HG03064 (cell line): ENCODE measurements at regions not wholly inside any gene's neighbourhood (a gene's known extent, or its start where the extent isn't known, plus 50 kb on each side); places are given as distances from the start of the nearest gene placed in this dataset.

Source experiments
- ATAC-seq: cut with Tn5 transposase; IDR thresholded peaks from one replicate; pipeline ENCODE4 v1.9.1; 2021; ENCODE audit warnings: low read depth; ENCODE audit not compliant: unreplicated experiment

DNA sequence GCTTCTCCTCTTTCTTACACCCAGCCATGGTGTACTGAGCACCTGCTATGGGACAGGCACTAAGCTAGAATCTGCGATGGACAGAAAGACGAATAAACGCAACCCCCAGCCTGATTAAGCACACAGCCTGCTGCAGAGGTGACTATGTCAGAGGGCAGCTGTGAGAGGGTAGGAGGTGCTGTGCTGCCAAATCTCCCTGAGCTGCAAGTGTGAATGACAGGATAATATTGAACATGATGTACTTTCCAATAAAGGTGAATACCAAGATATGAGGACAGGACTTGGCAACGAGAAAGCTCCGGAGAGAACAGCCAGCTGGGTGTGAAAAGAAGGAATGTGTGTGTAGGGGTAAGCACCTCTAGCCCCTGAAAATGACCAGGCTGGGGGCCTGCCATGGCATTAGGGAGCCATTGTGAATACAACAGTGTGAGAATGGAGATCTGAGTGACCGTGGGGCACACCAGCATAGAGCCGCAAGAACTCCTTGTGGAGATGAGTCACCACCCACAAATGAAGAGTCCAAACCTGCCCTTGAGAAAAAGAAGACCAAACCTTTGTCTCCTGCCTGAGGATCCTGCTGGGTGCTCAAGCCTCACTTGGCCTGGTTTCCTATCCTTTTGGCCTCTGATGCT lies 83.0 kb upstream of the ATF3 start:
- no peak for ATAC-seq

DNA sequence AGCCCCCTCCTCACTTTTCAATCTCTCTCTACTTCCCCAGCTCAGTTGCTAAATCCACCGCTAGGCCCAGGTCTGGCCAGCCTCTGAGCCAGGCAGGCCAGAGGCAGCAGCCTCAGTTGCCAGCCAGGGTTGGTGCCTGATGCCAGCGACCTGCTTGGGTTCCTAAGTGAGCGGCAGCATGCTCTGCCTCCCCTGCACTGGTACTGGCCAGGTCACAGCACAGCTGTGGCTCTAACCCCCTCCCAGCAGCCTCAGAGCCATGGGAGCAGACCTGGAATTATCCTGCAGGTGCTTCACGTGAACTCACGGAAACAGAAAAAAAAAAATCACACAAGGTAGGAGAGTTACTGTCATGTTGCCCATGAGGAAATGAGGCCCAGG lies 82.5 kb upstream of the ATF3 start:
- ATAC-seq, result no peak

DNA sequence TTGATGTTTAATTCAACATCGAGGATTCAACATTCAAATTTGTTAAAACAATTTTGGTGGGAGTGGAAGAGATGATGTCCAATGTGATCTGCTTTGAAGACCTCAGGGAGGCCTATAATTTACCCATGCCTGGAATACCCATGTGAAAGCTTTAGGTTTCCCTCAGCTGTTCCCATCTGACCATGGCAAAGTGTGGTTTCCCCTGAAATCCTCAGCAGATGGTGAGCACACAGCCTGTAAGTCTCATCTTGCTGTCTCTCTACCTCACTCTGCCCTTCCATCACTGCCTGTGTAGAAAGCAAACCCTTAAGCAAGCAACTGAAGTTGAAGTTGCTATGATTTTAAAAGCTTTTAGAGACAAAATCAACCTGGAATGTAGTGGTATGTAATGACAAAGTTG lies 80.1 kb upstream of the ATF3 start:
- ATAC-seq, result no peak

DNA sequence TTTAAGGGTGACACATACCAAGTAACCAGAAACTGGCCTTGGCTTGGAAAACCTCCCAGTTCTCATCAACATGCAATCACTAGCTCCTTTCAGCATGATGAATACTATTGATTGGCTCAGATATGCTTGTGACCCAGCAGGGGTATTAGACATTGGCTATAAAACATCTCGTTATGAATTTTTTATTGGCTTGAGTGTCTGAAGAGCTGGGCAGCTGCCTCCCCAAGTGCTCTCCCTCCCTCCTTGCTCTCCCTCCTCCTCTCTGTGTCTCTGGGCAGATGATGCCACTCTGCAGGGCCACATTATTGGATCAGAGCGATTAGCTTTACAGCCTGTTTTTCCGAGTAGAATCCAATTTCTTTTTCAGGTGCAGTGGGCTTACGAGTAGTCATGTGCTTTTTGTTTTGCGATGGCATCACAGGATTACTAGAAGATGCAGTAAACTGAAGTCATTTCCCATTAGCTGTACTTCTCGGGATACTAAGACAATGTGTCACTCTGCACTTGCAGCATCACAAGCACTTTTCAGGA lies 79.3 kb upstream of the ATF3 start:
- ATAC-seq, result no peak

DNA sequence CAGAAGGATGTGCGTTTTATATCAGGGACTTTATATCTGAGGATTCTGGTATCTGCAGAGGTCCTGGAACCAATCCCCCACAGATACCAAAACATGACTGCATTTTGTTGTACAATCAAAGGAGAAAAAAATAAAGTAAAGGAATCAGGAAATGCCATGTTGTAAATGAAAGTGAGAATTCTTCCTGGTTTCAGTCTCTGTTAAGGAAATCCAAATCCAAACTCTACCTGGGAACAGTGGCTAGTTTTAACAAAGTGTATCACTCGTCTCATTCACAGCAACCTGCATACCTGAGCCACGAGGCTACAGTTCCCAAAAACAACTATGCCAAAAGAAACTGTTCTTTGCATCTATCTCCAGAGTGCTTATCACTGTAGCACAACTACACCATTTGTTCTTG lies 77.3 kb upstream of the ATF3 start:
- ATAC-seq, result no peak

DNA sequence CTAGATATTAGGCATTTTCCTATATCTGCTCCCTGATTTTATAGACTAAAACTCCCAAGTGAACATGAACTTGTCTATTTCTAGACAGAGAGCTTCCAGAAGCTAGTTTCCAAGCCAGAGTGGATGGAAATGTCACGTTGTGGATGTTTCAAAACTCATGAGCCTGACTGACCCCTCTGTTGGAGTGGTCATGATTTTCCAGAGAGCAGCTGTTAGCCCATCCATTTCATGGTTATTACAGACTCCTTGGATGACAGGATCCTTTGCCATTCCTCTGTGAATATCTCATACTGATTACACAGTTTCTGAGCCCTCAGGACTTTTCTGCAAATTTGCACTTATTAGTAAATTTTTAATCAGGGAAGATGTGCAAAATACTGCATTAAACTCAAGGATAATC lies 76.8 kb upstream of the ATF3 start:
- no peak for ATAC-seq

DNA sequence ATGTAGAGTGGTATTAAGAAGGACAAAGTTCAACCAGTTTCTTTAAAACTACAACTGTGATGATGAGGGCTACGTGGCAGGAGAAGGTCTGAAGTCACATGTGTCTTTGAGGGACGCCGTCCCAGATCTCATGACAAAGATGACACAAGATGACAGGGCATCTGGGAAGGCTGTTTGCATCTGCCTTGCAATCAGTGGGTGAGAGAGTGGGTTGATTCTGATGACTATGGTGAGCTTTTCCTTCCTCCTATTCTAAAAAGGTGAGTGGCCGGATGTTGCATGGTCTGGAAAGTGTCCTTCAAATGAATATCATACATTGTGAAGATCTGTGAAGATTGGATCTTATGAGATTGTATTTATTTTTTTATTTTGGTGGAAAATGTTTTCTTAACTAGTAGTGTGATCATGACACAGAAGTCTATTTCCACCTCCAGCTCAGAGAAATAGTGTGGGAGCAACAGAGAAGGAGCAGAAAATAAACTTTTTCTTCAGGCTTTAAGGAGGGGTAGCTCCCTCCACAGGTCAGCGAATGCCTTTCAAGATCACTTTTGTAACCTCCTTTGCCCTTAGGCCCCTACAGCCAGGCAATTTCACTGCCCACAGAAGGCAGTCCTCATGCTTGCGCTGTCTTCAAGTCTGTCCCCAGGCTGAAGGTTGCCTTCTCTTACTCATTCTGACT lies 76.0 kb upstream of the ATF3 start:
- ATAC-seq, result no peak

DNA sequence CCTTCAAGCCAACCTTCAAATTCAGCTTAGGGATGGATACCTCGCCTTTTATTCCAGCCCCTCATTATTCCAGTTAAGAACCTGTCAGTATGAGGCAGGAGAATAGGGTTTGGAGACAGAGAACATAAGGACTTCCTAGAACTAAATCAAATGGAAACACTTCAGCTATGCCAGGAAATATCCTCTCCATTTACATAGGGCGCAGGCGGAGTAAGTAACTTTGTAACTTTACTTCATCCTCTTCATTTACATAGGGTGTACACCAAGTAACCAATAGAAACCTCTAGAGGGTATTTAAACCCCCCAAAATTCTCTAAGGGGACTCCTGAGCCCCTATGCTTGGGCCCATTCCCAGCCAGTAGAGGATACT lies 75.4 kb upstream of the ATF3 start:
- no peak for ATAC-seq

DNA sequence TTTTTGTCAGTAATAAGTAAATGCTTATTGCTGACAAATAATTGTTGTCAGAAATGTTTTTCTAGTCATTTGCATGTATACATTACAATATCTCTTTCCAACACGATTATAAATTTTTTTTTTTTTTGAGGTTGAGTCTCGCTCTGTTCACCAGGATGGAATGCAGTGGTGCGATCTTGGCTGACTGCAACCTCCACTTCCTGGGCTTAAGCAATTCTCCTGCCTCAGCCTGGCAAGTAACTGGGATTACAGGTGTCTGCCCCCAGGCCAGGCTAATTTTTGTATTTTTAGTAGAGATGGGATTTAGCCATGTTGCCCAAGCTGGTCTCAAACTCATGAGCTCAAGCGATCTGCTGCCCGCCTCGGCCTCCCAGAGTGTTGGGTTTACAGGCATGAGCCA lies 72.0 kb upstream of the ATF3 start:
- no peak for ATAC-seq

DNA sequence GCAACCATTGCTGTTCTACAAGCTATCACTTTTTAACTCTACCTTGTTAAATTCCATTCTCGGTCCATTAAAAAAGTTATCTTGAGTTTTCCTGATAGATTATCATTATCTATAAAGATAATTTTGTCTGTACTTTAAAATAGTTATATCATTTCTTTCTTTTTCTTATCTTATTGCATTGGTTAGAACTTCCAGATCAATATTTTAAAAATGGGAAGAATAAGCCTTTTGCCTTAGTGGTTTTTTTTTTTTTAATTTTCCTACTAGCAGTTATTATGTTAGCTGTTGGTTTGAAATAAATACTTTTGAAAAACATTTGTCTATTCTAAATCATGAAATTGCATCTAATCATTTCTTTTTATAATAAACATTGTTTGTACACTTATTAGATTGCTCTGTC lies 71.0 kb upstream of the ATF3 start:
- no peak for ATAC-seq

DNA sequence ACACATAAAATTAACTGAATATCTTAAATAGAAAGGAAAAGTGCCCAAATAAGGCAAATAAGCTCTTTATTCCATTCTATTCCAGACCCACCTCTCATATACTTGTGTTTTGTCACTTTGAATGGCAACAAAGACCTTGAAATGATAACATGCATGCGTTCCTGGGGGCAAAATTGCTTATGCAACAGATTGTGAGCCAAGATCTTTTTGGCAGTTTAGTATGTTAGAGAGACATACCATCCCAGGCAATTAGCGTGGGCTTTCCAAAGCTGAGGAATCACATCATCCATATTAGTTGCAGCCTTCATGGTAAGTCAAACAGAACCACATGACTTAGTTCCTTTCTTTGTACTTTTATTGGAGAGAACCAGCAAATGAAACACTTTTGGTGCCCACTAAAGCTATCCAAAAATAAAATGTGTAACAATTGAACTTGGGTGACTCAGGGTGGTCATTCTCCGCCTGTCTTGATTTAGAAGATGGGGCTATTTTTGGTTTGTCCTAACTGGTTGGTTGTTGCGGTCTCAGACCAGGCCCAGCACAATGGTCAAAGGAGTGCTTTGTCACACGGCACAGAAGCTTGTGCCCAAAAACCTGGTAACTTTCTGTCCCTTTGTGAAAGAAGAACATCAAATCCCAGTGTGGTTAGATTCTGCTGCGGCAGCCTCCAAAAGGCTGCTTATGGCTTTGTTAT lies 68.7 kb upstream of the ATF3 start:
- ATAC-seq, result no peak

DNA sequence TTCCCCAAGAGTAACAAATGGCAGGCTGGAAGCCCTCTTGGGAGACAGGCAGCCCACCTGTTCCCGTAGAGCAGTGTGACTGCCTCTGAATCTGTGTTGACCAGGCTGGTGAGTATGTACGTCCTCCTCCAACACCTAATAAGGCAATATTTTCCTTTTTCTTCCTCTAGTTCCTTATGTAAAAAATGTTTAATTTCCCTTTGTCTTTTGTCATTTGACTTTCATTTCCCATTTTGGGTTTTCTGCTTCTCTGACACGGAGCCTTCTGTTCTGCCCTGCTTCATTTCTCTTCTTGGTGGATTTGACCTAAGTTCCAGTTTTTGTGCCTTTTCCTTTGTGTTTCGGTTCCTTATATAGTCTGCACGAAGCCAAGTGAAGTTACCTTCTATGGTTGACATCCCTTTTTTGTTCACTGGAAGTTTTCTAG lies 65.8 kb upstream of the ATF3 start:
- no peak for ATAC-seq

DNA sequence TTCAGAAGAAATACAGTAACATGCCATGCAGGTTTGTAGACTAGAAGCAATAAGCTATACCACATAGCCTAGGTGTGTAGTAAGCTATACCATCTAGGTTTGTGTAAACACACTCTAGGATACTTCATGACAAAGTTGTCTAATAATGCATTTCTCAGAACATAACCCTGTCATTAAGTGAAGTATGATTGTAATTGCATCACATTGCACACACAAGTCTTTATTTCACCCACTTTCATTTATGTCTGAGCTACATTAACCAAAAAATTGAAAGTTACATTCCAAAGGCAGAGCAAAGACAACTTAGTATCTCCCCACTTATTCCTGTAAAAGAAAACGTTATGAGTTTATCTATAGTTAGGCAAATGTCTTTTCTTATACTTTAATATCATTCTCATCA lies 64.5 kb upstream of the ATF3 start:
- ATAC-seq, result no peak

DNA sequence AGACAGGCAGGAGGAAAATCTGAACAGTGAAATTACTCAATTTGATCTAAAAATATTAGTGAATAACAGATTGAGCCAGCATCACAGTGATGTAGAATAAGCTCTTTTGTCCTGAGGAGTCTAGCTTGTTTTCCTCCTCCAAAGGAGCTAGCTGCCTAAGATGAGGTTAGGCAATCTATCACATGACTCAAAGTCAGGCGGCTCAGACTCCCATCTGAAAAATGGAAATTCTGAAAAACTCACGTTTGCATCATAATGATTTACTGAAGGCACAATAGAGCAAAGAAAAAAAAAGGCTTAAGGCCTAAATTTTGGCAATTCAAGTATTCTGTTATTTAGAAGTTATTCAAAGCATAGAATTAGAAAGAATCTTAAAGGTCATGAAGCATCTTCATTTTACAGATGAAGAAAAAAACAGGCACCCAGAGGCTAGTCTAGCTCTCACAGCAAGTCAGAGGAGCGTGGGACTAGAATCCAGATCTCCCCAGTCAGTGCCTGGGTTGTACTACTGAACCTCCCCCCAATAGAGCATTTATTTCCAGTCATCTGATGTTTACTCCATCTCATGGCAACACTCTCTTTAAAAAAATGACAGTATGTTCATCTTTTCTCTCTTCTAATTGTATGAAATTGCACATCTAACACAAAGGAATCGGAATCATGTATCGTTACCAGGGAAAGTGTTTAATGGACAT lies 62.5 kb upstream of the ATF3 start:
- ATAC-seq, result no peak

DNA sequence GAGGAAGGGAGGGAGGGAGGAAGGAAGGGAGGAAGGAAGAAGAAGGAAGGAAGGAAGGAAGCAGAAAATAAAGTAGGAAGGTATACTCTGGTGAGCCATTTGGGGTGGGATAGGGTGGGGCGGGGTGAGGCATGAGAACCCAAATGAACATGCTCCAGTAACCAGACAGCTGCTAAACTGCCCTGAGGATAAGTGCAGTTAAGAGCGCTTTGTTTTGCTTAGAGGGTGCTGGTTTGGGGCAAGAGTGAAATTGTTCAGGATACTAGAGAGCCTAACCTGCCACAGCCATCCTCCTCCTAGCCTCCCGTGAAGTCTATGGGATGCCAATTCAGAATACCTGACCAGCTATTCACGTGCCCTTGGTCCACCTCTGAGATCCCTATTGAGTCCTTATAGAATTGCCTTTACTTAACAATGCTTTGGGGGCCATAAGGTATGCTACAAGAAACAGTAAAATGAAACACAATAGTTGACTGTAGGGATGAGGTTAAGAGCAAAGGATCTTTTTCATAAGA lies 59.0 kb upstream of the ATF3 start:
- no peak for ATAC-seq

DNA sequence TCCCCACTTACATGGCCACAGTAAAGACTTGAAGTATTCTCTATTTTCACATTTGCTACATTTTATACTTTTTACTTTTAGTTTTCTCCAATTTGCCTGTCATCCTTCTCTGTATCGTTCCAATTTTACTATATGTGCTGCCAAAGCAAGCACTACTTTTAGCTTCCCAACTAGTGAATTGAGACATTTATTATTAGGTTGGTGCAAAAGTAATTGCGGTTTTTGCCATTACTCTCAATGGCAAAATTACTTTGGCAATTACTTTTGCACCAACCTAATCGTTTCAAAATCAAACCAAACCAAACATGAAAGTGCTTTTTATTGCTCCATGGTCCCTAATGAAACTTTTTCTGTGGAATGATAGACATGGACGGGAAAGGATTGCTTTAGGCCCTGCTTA lies 56.6 kb upstream of the ATF3 start:
- ATAC-seq, result no peak

DNA sequence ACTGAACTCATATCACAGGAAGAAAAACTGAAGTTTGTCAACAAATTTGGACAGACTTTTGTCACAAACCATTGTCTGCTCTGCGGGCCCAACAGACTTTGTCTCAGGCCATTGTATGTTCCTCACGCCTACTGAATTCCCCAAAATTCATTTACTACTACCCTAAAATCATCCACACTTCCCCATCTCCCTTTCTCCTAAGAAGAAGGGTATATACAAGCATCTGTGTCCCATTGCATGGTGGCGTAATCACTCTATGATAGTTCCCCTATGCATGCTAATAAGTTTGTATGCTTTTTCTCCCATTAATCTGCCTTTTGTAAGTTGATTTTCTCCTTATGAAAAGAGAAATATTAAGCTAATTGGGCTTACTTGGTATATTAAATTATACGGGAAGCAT lies 54.9 kb upstream of the ATF3 start:
- ATAC-seq, result no peak

DNA sequence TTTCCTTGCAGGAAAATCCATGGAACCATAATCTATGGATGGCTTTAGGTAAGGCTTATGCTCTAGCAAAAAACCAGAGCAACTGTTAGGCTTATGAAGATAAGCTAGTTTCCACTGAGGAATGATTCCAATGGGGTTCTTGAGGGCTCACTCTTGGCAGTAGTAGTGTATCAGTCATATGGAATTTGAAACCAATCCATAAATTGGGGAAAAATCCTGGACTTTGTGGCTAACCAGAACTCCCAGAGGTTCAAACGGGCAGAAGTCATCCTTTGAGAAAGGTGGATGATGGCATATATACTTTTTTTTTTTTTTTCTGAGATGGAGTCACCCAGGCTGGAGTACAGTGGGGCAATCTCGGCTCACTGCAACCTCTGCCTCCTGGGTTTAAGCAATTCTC lies 54.2 kb upstream of the ATF3 start:
- no peak for ATAC-seq

DNA sequence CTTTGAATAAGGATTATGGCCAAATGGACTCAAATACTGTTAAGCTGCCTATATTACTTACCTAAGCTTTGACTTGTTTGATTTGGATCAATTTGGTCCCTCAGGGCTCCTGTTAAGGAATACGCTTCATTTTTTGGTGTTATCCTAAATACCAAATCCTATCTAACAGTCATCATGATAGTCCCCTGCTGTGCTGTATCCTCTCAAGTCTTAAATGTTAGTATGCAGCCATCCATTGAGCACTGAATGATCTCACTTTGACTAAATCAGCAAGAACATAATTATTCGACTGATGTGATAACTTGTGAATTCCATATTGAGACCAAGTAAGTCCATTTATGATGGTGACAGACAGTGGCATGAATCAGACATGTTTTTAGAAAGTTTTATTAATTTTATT lies 53.1 kb upstream of the ATF3 start:
- ATAC-seq, result no peak

DNA sequence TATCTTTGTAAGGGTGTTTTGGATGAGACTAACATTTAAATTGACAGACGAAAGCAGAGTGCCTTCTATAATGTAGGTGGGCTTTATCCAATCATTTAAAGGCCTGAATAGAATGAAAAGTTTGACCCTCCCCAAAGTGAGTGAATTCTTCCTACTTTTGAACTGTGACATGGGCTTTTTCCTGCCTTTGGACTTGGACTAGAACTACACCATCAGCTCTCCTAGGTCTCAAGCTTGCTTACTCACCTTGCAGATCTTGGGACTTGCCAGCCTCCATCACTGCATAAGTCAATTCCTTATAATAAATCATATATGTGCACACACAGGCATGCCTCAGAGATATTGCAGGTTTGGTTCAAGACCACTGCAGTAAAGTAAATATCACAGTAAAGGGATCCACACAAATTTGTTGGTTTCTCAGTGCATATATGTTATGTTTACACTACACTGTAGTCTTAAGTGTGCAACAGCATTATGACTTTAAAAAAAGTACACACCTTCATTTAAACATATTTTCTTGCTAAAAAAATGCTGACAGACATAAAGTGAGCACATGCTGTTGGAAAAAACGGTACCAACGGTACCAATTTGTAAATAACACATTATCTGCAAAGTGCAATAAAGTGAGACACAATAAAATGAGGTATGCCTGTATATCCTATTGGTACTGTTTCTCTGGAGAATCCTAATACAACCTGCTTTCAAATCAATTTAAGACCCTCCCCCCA lies 51.6 kb upstream of the ATF3 start:
- no peak for ATAC-seq
